ENCODE measurements at regions not wholly inside any gene's neighbourhood (a gene's known extent, or its start where the extent isn't known, plus 50 kb on each side); places are given as distances from the start of the nearest gene placed in this dataset.
"Not testable (repeated sequence)": the region's sequence is repeated elsewhere in the genome, so short reads cannot be mapped to it uniquely, and the experiment has no call there.

DNA sequence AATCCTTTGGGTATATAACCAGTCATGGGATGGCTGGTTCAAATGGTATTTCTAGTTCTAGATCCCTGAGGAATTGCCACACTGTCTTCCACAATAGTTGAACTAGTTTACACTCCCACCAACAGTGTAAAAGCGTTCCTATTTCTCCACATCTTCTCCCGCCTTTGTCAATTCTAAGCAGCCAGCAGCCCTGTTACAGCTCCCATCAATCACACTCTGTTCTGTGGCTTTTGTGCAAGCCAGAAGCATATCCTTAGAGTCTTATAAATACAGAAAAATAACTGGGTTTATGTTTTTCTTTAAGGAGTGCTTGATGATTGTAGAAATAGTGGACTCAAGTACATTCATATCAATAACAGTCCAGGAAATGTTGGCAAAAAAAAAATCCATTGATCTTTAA is 232.9 kb downstream of the ASMT start:
- TF ChIP-seq POLR2A (IDR thresholded peaks at IDR 0.05): not testable (repeated sequence)
- TF ChIP-seq, protein P1, sequence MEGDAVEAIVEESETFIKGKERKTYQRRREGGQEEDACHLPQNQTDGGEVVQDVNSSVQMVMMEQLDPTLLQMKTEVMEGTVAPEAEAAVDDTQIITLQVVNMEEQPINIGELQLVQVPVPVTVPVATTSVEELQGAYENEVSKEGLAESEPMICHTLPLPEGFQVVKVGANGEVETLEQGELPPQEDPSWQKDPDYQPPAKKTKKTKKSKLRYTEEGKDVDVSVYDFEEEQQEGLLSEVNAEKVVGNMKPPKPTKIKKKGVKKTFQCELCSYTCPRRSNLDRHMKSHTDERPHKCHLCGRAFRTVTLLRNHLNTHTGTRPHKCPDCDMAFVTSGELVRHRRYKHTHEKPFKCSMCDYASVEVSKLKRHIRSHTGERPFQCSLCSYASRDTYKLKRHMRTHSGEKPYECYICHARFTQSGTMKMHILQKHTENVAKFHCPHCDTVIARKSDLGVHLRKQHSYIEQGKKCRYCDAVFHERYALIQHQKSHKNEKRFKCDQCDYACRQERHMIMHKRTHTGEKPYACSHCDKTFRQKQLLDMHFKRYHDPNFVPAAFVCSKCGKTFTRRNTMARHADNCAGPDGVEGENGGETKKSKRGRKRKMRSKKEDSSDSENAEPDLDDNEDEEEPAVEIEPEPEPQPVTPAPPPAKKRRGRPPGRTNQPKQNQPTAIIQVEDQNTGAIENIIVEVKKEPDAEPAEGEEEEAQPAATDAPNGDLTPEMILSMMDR (IDR thresholded peaks at IDR 0.05): not testable (repeated sequence)

All from Peyer's patch (tissue), 4 donors.